GM12874 (cell line): ENCODE measurements at regions not wholly inside any gene's neighbourhood (a gene's known extent, or its start where the extent isn't known, plus 50 kb on each side); places are given as distances from the start of the nearest gene placed in this dataset.

Experiments used
- CTCF ChIP-seq: IDR thresholded peaks from 2 replicates; pipeline ENCODE4 v1.5.1; 2011; ENCODE audit warnings: low read depth, mild to moderate bottlenecking, control low read depth, low read length, moderate library complexity; ENCODE audit not compliant: insufficient read depth

DNA sequence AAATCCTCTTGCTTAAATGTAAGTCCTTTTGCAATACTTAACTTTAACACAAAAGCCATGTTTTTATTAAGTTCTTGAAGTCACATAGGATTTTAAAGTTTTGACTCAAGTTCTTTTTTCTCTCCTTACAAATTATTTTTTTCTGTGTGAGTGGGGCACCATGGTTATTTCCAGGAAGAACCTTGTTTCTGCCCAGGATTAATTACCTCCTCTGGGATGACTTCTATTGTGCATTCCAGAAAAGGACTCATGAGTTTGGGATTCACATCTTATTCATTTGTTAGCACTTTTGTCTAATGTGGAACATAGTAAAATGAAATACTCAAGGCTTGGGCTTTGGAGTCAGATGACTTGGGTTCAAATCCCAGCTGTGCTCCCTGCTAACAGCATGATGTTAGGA, 421.4 kb upstream of the WWC1 start:
- no peak for TF ChIP-seq CTCF

DNA sequence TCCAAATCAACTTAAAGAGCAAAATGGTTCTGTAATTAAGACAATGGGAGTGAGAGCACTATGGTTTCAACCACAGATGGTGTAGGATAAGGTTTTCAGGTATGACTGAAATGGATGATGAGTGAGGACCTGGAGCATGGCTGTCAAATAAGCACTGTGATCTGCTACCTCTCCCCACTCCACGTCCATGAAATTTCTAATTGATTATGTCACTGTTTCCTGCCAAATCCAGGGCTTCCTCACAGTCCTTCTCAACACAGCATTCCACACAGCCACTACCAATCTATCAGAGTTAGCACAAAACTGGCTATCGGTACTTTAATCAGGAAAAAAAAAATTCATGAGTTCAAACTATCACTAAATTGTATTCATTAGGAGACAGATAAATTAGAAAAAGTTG, 420.4 kb upstream of the WWC1 start:
- TF ChIP-seq CTCF = no peak

GRCh38 chr5:167872791-167873190, 418.7 kb upstream of the WWC1 start:
- no peak for TF ChIP-seq CTCF

- TF ChIP-seq CTCF = no peak
Measured at GRCh38 chr5:167877114-167877722, 414.2 kb upstream of the WWC1 start.

GRCh38 chr5:167877924-167878323, 413.5 kb upstream of the WWC1 start:
- TF ChIP-seq CTCF = no peak

DNA sequence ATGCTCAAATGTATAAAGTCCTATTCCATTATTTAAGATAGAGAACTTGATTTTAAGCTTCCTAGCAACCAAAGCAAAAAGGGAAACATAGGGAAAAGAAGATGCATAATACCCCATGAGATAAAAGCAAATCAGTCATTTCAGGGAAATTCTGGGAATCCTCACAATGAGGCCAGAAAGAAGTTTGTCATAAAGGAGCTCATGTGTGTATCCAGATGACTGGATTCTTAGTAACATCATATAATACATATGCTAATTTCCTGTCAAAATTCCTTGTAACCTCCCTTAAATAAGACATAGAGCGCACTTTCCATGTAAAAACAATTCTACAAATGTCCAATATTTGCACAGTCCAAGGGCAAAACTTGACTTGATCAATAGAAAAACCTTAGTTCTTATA, 411.0 kb upstream of the WWC1 start:
- no peak for TF ChIP-seq CTCF

- TF ChIP-seq CTCF = no peak
Measured at GRCh38 chr5:167881041-167881440, 410.4 kb upstream of the WWC1 start.
